ENCODE measurements at regions not wholly inside any gene's neighbourhood (a gene's known extent, or its start where the extent isn't known, plus 50 kb on each side); places are given as distances from the start of the nearest gene placed in this dataset.

DNA sequence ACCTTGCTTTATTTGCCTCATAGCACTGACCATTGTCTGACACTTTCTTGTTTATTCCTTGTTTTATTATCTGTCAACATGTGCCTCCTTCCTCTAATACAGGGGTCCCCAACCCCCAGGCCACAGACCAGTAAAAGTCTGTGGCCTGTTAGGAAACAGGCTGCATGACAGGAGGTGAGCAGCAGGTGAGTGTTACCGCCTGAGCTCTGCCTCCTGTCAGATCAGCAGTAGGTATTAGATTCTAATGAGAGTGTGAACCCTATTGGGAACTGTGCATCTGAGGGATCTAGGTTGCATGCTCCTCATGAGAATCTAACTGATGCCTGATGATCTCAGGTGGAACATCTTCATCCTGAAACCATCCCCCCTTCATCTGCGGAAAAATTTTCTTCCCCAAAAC, 228.0 kb downstream of the HINT1 start (continued):
- TF ChIP-seq, protein P1, sequence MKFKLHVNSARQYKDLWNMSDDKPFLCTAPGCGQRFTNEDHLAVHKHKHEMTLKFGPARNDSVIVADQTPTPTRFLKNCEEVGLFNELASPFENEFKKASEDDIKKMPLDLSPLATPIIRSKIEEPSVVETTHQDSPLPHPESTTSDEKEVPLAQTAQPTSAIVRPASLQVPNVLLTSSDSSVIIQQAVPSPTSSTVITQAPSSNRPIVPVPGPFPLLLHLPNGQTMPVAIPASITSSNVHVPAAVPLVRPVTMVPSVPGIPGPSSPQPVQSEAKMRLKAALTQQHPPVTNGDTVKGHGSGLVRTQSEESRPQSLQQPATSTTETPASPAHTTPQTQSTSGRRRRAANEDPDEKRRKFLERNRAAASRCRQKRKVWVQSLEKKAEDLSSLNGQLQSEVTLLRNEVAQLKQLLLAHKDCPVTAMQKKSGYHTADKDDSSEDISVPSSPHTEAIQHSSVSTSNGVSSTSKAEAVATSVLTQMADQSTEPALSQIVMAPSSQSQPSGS (CRISPR knock-in tag; IDR thresholded peaks at IDR 0.05; ENCODE audit: borderline replicate concordance, low read depth) = no peak
- no peak for TF ChIP-seq MXD4 (CRISPR knock-in tag; IDR thresholded peaks at IDR 0.05; ENCODE audit: borderline replicate concordance)
- TF ChIP-seq ERG (CRISPR knock-in tag; IDR thresholded peaks at IDR 0.05) = no peak
- no peak for TF ChIP-seq MAX (CRISPR knock-in tag; IDR thresholded peaks at IDR 0.05)
- no peak for TF ChIP-seq CREM (CRISPR knock-in tag; IDR thresholded peaks at IDR 0.05)
- TF ChIP-seq IRF2 (CRISPR knock-in tag; IDR thresholded peaks at IDR 0.05; ENCODE audit: borderline replicate concordance, low read depth) = no peak
- TF ChIP-seq, protein P2, sequence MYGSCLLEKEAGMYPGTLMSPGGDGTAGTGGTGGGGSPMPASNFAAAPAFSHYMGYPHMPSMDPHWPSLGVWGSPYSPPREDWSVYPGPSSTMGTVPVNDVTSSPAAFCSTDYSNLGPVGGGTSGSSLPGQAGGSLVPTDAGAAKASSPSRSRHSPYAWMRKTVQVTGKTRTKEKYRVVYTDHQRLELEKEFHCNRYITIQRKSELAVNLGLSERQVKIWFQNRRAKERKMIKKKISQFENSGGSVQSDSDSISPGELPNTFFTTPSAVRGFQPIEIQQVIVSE (CRISPR knock-in tag; IDR thresholded peaks at IDR 0.05; ENCODE audit: borderline replicate concordance) = no peak
- TF ChIP-seq FOXP1 (CRISPR knock-in tag; IDR thresholded peaks at IDR 0.05; ENCODE audit: borderline replicate concordance) = no peak

DNA sequence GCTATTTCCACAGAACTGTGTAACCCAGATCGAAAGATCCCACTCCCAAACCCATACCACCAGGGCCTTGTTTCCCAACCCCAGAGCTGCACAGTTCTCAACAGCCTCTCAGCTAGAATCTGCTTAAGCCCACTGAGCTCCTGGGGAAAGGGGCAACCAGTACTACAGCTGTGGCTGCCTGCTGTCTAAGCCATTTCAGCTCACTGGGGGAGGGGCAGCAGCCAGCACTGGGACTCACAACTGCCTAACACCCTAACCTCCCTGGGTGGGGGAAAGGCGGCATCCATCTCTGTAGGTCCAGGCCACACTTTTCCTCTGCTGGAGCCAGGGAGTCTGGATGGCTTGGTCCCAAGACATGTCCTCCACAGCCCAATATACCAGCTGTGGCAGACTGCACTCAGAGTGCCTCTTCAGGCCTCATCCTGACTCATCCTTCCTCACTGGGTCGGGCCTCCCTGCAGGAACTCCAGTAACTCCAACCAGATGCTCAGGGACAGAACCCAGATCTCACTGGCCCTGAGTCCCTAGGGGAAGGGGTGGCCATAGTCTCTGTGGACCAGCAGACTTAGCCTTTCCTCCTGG, 241.4 kb downstream of the HINT1 start:
- no peak for TF ChIP-seq ELF4 (CRISPR knock-in tag; IDR thresholded peaks at IDR 0.05; ENCODE audit: low read depth)
- peak; percentile 26; the same call in 1 of the 2 replicates for ATAC-seq
- Mint-ChIP-seq H3K36me3 (no peaks in the 10 kb centered on the region), H3K27me3 (ENCODE audit: low read depth) (no peaks in the 10 kb centered on the region), H3K27ac (no peak overlapping the region), H3K4me1 (peaks cover 3% of the 10 kb centered on the region; the same call in 1 of the 2 replicates), H3K4me3 (no peak overlapping the region), H3K9me3 (peaks cover 7% of the 10 kb centered on the region; the same call in 1 of the 2 replicates)
- POLR2A ChIA-PET = no interaction called here
- DNase-seq (ENCODE audit: low spot score) = no peak
- CTCF ChIA-PET = no interaction called here

DNA sequence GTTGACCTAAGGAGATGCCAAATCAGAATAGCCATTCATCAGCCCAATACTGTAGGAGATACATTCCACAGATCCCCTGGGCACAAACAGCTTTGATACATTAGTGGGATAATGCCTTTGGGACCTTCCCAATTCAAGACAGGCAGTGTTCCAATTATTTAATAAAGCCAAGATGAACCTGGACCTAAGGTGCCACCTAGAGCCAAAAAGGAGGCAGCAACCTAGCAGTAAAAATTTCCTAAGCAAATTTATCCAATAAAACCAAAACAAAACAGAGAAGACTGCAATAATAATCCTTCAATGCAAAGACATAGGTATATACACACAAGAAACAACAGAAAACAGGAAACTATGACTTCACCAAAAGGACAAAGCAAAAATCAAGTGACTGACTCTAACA, 253.0 kb downstream of the HINT1 start:
- ChIA-PET CTCF (interaction anchor here (2.3 kb wide), 1 partner anchor 41 kb away, joined by 14 read pairs; no protein-coding TSS in a partner anchor), POLR2A (no interaction called here)
- H3K9me3 Mint-ChIP-seq = no peaks in the 10 kb centered on the region
- no peaks in the 10 kb centered on the region for H3K27me3 Mint-ChIP-seq (ENCODE audit: low read depth)
- H3K36me3 Mint-ChIP-seq = no peaks in the 10 kb centered on the region
- H3K4me1 Mint-ChIP-seq = peaks cover 19% of the 10 kb centered on the region
- H3K27ac Mint-ChIP-seq = no peak overlapping the region
- peak; percentile 50; the same call in 1 of the 2 replicates for ATAC-seq
- TF ChIP-seq, protein P3, sequence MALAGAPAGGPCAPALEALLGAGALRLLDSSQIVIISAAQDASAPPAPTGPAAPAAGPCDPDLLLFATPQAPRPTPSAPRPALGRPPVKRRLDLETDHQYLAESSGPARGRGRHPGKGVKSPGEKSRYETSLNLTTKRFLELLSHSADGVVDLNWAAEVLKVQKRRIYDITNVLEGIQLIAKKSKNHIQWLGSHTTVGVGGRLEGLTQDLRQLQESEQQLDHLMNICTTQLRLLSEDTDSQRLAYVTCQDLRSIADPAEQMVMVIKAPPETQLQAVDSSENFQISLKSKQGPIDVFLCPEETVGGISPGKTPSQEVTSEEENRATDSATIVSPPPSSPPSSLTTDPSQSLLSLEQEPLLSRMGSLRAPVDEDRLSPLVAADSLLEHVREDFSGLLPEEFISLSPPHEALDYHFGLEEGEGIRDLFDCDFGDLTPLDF (CRISPR knock-in tag; IDR thresholded peaks at IDR 0.05) = no peak
- no peak for TF ChIP-seq MXD4 (CRISPR knock-in tag; IDR thresholded peaks at IDR 0.05; ENCODE audit: borderline replicate concordance)
- DNase-seq (ENCODE audit: low spot score) = no peak
- no peak overlapping the region for H3K4me3 Mint-ChIP-seq

DNA sequence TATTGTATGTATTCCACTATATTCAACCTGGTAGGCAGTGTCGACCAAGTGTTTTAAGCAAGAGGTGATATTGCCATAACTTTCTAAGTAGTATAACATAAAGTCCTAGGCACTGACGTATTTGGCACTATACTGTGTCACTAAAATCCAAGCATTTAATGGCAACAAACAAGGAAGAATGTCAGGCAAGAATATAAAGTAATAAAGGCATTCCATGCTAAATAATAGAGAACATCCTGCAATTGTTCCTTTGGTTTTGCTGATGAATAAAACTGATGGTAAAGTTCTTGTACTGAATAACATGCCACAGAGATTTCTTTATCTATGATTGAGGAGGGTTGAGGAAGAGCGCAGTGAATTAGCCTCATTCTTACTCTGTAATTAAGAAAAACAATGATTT, 256.9 kb downstream of the HINT1 start:
- ChIA-PET CTCF (no interaction called here), POLR2A (no interaction called here)
- ATAC-seq (no peak), DNase-seq (ENCODE audit: low spot score) (no peak)
- H3K27me3 Mint-ChIP-seq (ENCODE audit: low read depth) = no peaks in the 10 kb centered on the region
- H3K4me1 Mint-ChIP-seq = peaks cover 19% of the 10 kb centered on the region
- H3K4me3 Mint-ChIP-seq = no peak overlapping the region
- H3K9me3 Mint-ChIP-seq = peaks cover 9% of the 10 kb centered on the region
- TF ChIP-seq SMAD3 (CRISPR knock-in tag; IDR thresholded peaks at IDR 0.05; ENCODE audit: borderline replicate concordance) = no peak
- TF ChIP-seq ZNF232 (CRISPR knock-in tag; IDR thresholded peaks at IDR 0.05) = no peak
- TF ChIP-seq MYBL2 (CRISPR knock-in tag; IDR thresholded peaks at IDR 0.05) = no peak
- no peak for TF ChIP-seq ZNF671 (CRISPR knock-in tag; IDR thresholded peaks at IDR 0.05)
- no peak for TF ChIP-seq ATF6 (CRISPR knock-in tag; IDR thresholded peaks at IDR 0.05)
- H3K27ac Mint-ChIP-seq = no peak overlapping the region
- no peaks in the 10 kb centered on the region for H3K36me3 Mint-ChIP-seq
